ENCODE measurements at regions not wholly inside any gene's neighbourhood (a gene's known extent, or its start where the extent isn't known, plus 50 kb on each side); places are given as distances from the start of the nearest gene placed in this dataset.

DNA sequence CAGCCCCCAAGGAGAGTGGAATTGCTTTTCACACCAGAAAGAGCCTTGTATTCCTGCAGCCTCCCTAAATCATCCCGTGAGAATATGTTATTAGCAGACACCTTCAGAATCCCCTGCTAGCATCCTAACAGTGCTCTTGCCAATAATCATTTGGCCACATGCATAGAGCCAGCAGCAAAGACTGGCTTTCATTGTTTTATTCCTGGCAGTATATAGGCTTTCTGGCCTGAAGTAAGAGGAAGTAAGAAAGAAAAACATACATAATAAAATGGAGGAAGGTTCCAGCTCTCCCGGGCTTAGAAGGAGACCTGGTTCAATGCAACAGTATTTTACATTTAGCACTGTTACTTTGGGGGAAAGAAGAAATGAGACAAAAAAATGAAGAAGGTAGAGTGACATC, 176.7 kb upstream of the ATF7IP start:
- no peak overlapping the region for H2AFZ ChIP-seq (ENCODE audit: low read length)
- ATAC-seq = no peak
- no peaks in the 10 kb centered on the region for H3K4me1 ChIP-seq (ENCODE audit: insufficient read depth, low read length)
- H3K4me3 ChIP-seq (replicated peaks in 1 of 3; ENCODE audit: insufficient read depth in 1 of 3, low read depth in 2 of 3, low read length in 3 of 3) = no peak overlapping the region
- in situ Hi-C loops (cut with HindIII; ENCODE audit: extremely low pct_ligation_motif_present, low pct_unique_long_range_greater_than_20kb) (no loop called here), intact Hi-C loops (cut with micrococcal nuclease; ENCODE audit: unreplicated experiment) (loop anchor here (5.0 kb wide), 1 partner anchor 264 kb away; no protein-coding TSS in a partner anchor)
- H3K27me3 ChIP-seq (ENCODE audit: control insufficient read depth in 1 of 2, insufficient read depth in 2 of 2, low read length in 2 of 2) = no peaks in the 10 kb centered on the region
- H3K4me2 ChIP-seq (ENCODE audit: low read depth, low read length) = no peak overlapping the region
- no peaks in the 10 kb centered on the region for H3K9me3 ChIP-seq (ENCODE audit: low read length)
- ChIA-PET POLR2A (no interaction called here), CTCF (ENCODE audit: low intra/inter-chr PET ratio, low total read pairs) (interaction anchor here (1.4 kb wide), 1 partner anchor 265 kb away, joined by 3 read pairs; no protein-coding TSS in a partner anchor)
- no peak for DNase-seq (ENCODE audit: low spot score)
- H3K36me3 ChIP-seq (replicated peaks in 1 of 2; ENCODE audit: control insufficient read depth in 1 of 2, insufficient read depth in 2 of 2, low read length in 2 of 2) = no peaks in the 10 kb centered on the region
- no peaks in the 10 kb centered on the region for H3K79me2 ChIP-seq (ENCODE audit: insufficient read depth, low read length)
- H3K9ac ChIP-seq (ENCODE audit: insufficient read depth, low read depth, low read length) = no peak overlapping the region
- FAIRE-seq = no peak
- H3K27ac ChIP-seq (ENCODE audit: extremely low read length, insufficient read depth, low read length) = no peak overlapping the region
- no TSS peak for BruUV-seq (replicated peaks)
- H4K20me1 ChIP-seq (ENCODE audit: insufficient read depth, low read length) = no peaks in the 10 kb centered on the region
- WGBS (ENCODE audit: low lambda C conversion rate) = 2% methylated on average over 2 of the region's 2 CpGs
- TF ChIP-seq NRL (CRISPR knock-in tag; IDR thresholded peaks at IDR 0.05; ENCODE audit: borderline replicate concordance) = no peak
- TF ChIP-seq, protein P1, sequence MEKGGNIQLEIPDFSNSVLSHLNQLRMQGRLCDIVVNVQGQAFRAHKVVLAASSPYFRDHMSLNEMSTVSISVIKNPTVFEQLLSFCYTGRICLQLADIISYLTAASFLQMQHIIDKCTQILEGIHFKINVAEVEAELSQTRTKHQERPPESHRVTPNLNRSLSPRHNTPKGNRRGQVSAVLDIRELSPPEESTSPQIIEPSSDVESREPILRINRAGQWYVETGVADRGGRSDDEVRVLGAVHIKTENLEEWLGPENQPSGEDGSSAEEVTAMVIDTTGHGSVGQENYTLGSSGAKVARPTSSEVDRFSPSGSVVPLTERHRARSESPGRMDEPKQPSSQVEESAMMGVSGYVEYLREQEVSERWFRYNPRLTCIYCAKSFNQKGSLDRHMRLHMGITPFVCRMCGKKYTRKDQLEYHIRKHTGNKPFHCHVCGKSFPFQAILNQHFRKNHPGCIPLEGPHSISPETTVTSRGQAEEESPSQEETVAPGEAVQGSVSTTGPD (CRISPR knock-in tag; IDR thresholded peaks at IDR 0.05) = no peak
- TF ChIP-seq ZNF878 (CRISPR knock-in tag; IDR thresholded peaks at IDR 0.05) = no peak
- TF ChIP-seq BRD4 (CRISPR knock-in tag; IDR thresholded peaks at IDR 0.05) = no peak
- TF ChIP-seq PRDM10 (CRISPR knock-in tag; IDR thresholded peaks at IDR 0.05; ENCODE audit: low read depth) = no peak
- TF ChIP-seq ZNF564 (CRISPR knock-in tag; IDR thresholded peaks at IDR 0.05) = no peak
- no peak for TF ChIP-seq ZNF224 (CRISPR knock-in tag; IDR thresholded peaks at IDR 0.05)
- no peak for TF ChIP-seq ZHX2 (IDR thresholded peaks at IDR 0.05; ENCODE audit: low read depth)
- no peak for TF ChIP-seq ZHX2 (CRISPR knock-in tag; IDR thresholded peaks at IDR 0.05; ENCODE audit: borderline replicate concordance)
- TF ChIP-seq MXD3 (CRISPR knock-in tag; IDR thresholded peaks at IDR 0.05) = no peak
- no peak for TF ChIP-seq ARID2 (CRISPR knock-in tag; IDR thresholded peaks at IDR 0.05; ENCODE audit: borderline replicate concordance)
- TF ChIP-seq YEATS2 (CRISPR knock-in tag; IDR thresholded peaks at IDR 0.05; ENCODE audit: borderline replicate concordance) = no peak
- no peak for TF ChIP-seq ZMYM4 (CRISPR knock-in tag; IDR thresholded peaks at IDR 0.05)

All from HepG2 (cell line).